ENCODE measurements at regions not wholly inside any gene's neighbourhood (a gene's known extent, or its start where the extent isn't known, plus 50 kb on each side); places are given as distances from the start of the nearest gene placed in this dataset.

DNA sequence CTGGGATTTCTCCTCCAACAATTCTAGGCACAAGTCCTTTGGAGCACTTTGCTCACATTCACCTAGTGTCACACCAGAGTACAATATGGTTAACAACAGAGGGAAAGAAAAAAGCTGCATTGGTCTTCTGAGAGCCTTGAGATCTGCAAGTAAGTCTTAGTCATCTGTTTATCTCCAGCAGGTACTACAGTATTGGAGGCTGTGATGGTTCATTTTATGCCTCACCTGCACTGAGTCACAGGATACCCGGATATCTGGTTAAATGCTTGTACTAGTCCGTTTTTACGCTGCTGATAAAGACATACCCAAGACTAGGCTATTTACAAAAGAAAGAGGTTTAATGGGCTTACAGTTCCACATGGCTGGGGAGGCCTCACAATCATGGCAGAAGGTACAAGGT, 525.0 kb downstream of the NR2F1-AS1 start:
- no peak overlapping the region for H2AFZ ChIP-seq (ENCODE audit: control insufficient read depth, low read depth, low read length)
- ChIA-PET CTCF (interaction anchor here (0.5 kb wide), 1 partner anchor 177 kb away, joined by 3 read pairs; no protein-coding TSS in a partner anchor), SMC1A (ENCODE audit: uncharacterized antibody, unreplicated experiment) (no interaction called here), RAD21 (ENCODE audit: unreplicated experiment) (no interaction called here), POLR2A (no interaction called here)
- H3K4me2 ChIP-seq (ENCODE audit: control insufficient read depth, insufficient read depth) = no peak overlapping the region
- WGBS (ENCODE audit: insufficient coverage, insufficient replicate concordance, low lambda C conversion rate, missing lambda C conversion rate) = 3% methylated on average over 3 of the region's 3 CpGs
- no peaks in the 10 kb centered on the region for H4K20me1 ChIP-seq (ENCODE audit: control insufficient read depth, insufficient read depth)
- no peak overlapping the region for H3K9ac ChIP-seq (ENCODE audit: control insufficient read depth, insufficient read depth, low read length)
- no peaks in the 10 kb centered on the region for H3K79me2 ChIP-seq (ENCODE audit: control insufficient read depth, insufficient read depth, low read length)
- no TSS peak for BruUV-seq (replicated peaks)
- no peak for ATAC-seq
- DNase-seq (ENCODE audit: low read depth, low spot score) = no peak
- FAIRE-seq = no peak
- intact Hi-C loops (cut with micrococcal nuclease; ENCODE audit: unreplicated experiment) (no loop called here), in situ Hi-C loops (cut with MboI) (no loop called here)
- no peak overlapping the region for H3K27ac ChIP-seq (ENCODE audit: control insufficient read depth, insufficient read depth)
- no peaks in the 10 kb centered on the region for H3K36me3 ChIP-seq (ENCODE audit: control insufficient read depth in 2 of 2, insufficient read depth in 2 of 2, low read length in 1 of 2)
- no peak overlapping the region for H3K4me3 ChIP-seq
- TF ChIP-seq FOXK2 (IDR thresholded peaks at IDR 0.05) = no peak
- TF ChIP-seq, protein P1, sequence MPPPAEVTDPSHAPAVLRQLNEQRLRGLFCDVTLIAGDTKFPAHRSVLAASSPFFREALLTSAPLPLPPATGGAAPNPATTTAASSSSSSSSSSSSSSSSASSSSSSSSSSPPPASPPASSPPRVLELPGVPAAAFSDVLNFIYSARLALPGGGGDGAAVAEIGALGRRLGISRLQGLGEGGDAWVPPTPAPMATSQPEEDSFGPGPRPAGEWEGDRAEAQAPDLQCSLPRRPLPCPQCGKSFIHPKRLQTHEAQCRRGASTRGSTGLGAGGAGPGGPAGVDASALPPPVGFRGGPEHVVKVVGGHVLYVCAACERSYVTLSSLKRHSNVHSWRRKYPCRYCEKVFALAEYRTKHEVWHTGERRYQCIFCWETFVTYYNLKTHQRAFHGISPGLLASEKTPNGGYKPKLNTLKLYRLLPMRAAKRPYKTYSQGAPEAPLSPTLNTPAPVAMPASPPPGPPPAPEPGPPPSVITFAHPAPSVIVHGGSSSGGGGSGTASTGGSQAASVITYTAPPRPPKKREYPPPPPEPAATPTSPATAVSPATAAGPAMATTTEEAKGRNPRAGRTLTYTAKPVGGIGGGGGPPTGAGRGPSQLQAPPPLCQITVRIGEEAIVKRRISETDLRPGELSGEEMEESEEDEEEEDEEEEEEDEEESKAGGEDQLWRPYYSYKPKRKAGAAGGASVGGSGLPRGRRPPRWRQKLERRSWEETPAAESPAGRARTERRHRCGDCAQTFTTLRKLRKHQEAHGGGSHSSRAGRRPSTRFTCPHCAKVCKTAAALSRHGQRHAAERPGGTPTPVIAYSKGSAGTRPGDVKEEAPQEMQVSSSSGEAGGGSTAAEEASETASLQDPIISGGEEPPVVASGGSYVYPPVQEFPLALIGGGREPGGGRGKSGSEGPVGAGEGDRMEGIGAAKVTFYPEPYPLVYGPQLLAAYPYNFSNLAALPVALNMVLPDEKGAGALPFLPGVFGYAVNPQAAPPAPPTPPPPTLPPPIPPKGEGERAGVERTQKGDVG (CRISPR knock-in tag; IDR thresholded peaks at IDR 0.05) = no peak
- TF ChIP-seq SP1 (IDR thresholded peaks at IDR 0.05; ENCODE audit: low read depth, low read length) = no peak
- no peak for TF ChIP-seq CHD4 (IDR thresholded peaks at IDR 0.05)
- TF ChIP-seq, protein P2, sequence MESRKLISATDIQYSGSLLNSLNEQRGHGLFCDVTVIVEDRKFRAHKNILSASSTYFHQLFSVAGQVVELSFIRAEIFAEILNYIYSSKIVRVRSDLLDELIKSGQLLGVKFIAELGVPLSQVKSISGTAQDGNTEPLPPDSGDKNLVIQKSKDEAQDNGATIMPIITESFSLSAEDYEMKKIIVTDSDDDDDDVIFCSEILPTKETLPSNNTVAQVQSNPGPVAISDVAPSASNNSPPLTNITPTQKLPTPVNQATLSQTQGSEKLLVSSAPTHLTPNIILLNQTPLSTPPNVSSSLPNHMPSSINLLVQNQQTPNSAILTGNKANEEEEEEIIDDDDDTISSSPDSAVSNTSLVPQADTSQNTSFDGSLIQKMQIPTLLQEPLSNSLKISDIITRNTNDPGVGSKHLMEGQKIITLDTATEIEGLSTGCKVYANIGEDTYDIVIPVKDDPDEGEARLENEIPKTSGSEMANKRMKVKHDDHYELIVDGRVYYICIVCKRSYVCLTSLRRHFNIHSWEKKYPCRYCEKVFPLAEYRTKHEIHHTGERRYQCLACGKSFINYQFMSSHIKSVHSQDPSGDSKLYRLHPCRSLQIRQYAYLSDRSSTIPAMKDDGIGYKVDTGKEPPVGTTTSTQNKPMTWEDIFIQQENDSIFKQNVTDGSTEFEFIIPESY (IDR thresholded peaks at IDR 0.05) = no peak
- TF ChIP-seq, protein P3, sequence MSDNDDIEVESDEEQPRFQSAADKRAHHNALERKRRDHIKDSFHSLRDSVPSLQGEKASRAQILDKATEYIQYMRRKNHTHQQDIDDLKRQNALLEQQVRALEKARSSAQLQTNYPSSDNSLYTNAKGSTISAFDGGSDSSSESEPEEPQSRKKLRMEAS (IDR thresholded peaks at IDR 0.05; ENCODE audit: low read depth, low read length) = no peak
- TF ChIP-seq CBX5 (IDR thresholded peaks at IDR 0.05; ENCODE audit: low read depth) = no peak
- TF ChIP-seq, protein P4, sequence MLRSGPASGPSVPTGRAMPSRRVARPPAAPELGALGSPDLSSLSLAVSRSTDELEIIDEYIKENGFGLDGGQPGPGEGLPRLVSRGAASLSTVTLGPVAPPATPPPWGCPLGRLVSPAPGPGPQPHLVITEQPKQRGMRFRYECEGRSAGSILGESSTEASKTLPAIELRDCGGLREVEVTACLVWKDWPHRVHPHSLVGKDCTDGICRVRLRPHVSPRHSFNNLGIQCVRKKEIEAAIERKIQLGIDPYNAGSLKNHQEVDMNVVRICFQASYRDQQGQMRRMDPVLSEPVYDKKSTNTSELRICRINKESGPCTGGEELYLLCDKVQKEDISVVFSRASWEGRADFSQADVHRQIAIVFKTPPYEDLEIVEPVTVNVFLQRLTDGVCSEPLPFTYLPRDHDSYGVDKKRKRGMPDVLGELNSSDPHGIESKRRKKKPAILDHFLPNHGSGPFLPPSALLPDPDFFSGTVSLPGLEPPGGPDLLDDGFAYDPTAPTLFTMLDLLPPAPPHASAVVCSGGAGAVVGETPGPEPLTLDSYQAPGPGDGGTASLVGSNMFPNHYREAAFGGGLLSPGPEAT (IDR thresholded peaks at IDR 0.05; ENCODE audit: low read depth) = no peak
- no peak for TF ChIP-seq POLR2AphosphoS5 (IDR thresholded peaks at IDR 0.05; ENCODE audit: low read length)
- TF ChIP-seq RB1 (IDR thresholded peaks at IDR 0.05; ENCODE audit: borderline replicate concordance) = no peak
- no peak for TF ChIP-seq TCF3 (IDR thresholded peaks at IDR 0.05; ENCODE audit: borderline replicate concordance, insufficient read depth, low read depth, low read length)
- TF ChIP-seq MYC (IDR thresholded peaks at IDR 0.05; ENCODE audit: insufficient read depth, insufficient read length, insufficient replicate concordance, low read length, severe bottlenecking) = no peak
- TF ChIP-seq, protein P5, sequence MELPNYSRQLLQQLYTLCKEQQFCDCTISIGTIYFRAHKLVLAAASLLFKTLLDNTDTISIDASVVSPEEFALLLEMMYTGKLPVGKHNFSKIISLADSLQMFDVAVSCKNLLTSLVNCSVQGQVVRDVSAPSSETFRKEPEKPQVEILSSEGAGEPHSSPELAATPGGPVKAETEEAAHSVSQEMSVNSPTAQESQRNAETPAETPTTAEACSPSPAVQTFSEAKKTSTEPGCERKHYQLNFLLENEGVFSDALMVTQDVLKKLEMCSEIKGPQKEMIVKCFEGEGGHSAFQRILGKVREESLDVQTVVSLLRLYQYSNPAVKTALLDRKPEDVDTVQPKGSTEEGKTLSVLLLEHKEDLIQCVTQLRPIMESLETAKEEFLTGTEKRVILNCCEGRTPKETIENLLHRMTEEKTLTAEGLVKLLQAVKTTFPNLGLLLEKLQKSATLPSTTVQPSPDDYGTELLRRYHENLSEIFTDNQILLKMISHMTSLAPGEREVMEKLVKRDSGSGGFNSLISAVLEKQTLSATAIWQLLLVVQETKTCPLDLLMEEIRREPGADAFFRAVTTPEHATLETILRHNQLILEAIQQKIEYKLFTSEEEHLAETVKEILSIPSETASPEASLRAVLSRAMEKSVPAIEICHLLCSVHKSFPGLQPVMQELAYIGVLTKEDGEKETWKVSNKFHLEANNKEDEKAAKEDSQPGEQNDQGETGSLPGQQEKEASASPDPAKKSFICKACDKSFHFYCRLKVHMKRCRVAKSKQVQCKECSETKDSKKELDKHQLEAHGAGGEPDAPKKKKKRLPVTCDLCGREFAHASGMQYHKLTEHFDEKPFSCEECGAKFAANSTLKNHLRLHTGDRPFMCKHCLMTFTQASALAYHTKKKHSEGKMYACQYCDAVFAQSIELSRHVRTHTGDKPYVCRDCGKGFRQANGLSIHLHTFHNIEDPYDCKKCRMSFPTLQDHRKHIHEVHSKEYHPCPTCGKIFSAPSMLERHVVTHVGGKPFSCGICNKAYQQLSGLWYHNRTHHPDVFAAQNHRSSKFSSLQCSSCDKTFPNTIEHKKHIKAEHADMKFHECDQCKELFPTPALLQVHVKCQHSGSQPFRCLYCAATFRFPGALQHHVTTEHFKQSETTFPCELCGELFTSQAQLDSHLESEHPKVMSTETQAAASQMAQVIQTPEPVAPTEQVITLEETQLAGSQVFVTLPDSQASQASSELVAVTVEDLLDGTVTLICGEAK (IDR thresholded peaks at IDR 0.05; ENCODE audit: borderline replicate concordance) = no peak
- no peak for TF ChIP-seq ZNF622 (IDR thresholded peaks at IDR 0.05)
- H3K9me3 ChIP-seq (replicated peaks; ENCODE audit: control insufficient read depth, insufficient read depth, low read length) = no peaks in the 10 kb centered on the region
- no peaks in the 10 kb centered on the region for H3K27me3 ChIP-seq (replicated peaks in 1 of 2; ENCODE audit: control insufficient read depth in 2 of 2, insufficient read depth in 2 of 2, low read length in 1 of 2)
- no peaks in the 10 kb centered on the region for H3K4me1 ChIP-seq (ENCODE audit: control insufficient read depth, insufficient read depth, low read length)

All from GM12878 (cell line).